GM06990 (cell line): ENCODE measurements at regions not wholly inside any gene's neighbourhood (a gene's known extent, or its start where the extent isn't known, plus 50 kb on each side); places are given as distances from the start of the nearest gene placed in this dataset.

ENCODE experiments used
- DNase-seq: peaks from one replicate; pipeline ENCODE4 v3.0.0-alpha.2; 2011; ENCODE audit not compliant: insufficient read length; ENCODE audit errors: extremely low read depth
- H3K27me3 ChIP-seq: replicated peaks from 2 replicates; pipeline ENCODE4 v1.6.0; 2011; ENCODE audit warnings: low read length; ENCODE audit not compliant: control insufficient read depth, insufficient read depth
- H3K36me3 ChIP-seq: 2 replicates; pipeline ENCODE4 v1.5.1; 2011; ENCODE audit warnings: low read length; ENCODE audit not compliant: control insufficient read depth, insufficient read depth
- H3K4me3 ChIP-seq: replicated peaks from 2 replicates; pipeline ENCODE4 v1.5.1; 2011; ENCODE audit warnings: low read depth, mild to moderate bottlenecking, control low read depth, low read length
- TF ChIP-seq, protein P1 (sequence below): IDR thresholded peaks from 2 replicates; pipeline ENCODE4 v1.5.1; 2011; ENCODE audit warnings: low read length, control low read depth, mild to moderate bottlenecking, inconsistent platforms; ENCODE audit not compliant: insufficient read depth, poor library complexity, severe bottlenecking

- peak overlapping the region; percentile 40 for H3K4me3 ChIP-seq
- TF ChIP-seq, protein P1, sequence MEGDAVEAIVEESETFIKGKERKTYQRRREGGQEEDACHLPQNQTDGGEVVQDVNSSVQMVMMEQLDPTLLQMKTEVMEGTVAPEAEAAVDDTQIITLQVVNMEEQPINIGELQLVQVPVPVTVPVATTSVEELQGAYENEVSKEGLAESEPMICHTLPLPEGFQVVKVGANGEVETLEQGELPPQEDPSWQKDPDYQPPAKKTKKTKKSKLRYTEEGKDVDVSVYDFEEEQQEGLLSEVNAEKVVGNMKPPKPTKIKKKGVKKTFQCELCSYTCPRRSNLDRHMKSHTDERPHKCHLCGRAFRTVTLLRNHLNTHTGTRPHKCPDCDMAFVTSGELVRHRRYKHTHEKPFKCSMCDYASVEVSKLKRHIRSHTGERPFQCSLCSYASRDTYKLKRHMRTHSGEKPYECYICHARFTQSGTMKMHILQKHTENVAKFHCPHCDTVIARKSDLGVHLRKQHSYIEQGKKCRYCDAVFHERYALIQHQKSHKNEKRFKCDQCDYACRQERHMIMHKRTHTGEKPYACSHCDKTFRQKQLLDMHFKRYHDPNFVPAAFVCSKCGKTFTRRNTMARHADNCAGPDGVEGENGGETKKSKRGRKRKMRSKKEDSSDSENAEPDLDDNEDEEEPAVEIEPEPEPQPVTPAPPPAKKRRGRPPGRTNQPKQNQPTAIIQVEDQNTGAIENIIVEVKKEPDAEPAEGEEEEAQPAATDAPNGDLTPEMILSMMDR = peak; percentile 83
- peak; percentile 62 for DNase-seq
- H3K27me3 ChIP-seq = peaks cover 1% of the 10 kb centered on the region
- H3K36me3 ChIP-seq = no peaks in the 10 kb centered on the region
Observed at GRCh38 chr14:96741151-96741977, 55.8 kb upstream of the VRK1 start.

- Histone ChIP-seq H3K27me3 (peaks cover 1% of the 10 kb centered on the region; the same call in 1 of the 2 replicates), H3K36me3 (no peaks in the 10 kb centered on the region), H3K4me3 (no peak overlapping the region)
- TF ChIP-seq, protein P1 = no peak
- DNase-seq = no peak
Observed at GRCh38 chr14:96744262-96744661, 52.9 kb upstream of the VRK1 start.

GRCh38 chr14:96745500-96746051 is 51.6 kb upstream of the VRK1 start:
- peaks cover 1% of the 10 kb centered on the region; the same call in 1 of the 2 replicates for H3K27me3 ChIP-seq
- no peak for DNase-seq
- H3K36me3 ChIP-seq = no peaks in the 10 kb centered on the region
- H3K4me3 ChIP-seq = no peak overlapping the region
- TF ChIP-seq, protein P1 = no peak

DNA sequence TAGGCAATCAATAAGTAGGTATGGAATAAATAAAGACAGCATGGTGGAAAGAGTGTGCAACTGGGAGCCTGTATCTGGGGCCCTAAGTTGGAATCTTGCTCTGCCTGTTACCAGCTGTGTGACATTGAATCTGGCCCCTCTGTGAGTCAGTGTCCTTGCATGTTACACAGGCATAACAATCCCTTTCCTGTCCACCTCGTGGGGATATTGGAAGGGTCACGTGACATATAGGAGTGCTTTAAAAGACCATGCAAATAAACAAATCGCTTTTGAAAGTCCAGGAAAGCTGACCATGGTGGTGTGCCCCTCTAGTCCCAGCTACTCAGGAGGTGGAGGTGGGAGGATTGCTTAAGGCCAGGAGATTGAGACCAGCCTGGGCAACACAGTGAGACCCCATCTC is 51.1 kb upstream of the VRK1 start:
- H3K36me3 ChIP-seq = no peaks in the 10 kb centered on the region
- H3K27me3 ChIP-seq = peaks cover 1% of the 10 kb centered on the region; the same call in 1 of the 2 replicates
- no peak overlapping the region for H3K4me3 ChIP-seq
- TF ChIP-seq, protein P1 = no peak
- no peak for DNase-seq

- TF ChIP-seq, protein P1 = no peak
- Histone ChIP-seq H3K4me3 (no peak overlapping the region), H3K27me3 (0 out of 2 replicates have a peak, but pooled peaks cover 1% of the 10 kb centered on the region), H3K36me3 (no peaks in the 10 kb centered on the region)
- DNase-seq = no peak
Observed at GRCh38 chr14:96747006-96747405, 50.2 kb upstream of the VRK1 start.
